ENCODE measurements at regions not wholly inside any gene's neighbourhood (a gene's known extent, or its start where the extent isn't known, plus 50 kb on each side); places are given as distances from the start of the nearest gene placed in this dataset.

GRCh38 chr7:39888171-39888853 is 61.7 kb upstream of the CDK13 start:
- DNase-seq (ENCODE audit: low read depth in 2 of 2): no peak

GRCh38 chr7:39890411-39890810 is 59.6 kb upstream of the CDK13 start:
- DNase-seq (ENCODE audit: low read depth in 2 of 2): no peak

GRCh38 chr7:39891894-39892293 is 58.2 kb upstream of the CDK13 start:
- no peak for DNase-seq (ENCODE audit: low read depth in 2 of 2)

- no peak for DNase-seq (ENCODE audit: low read depth in 2 of 2)
Observed at GRCh38 chr7:39892361-39892760, 57.7 kb upstream of the CDK13 start.

GRCh38 chr7:39894904-39895303 is 55.2 kb upstream of the CDK13 start:
- DNase-seq (ENCODE audit: low read depth in 2 of 2): no peak

- no peak for DNase-seq (ENCODE audit: low read depth in 2 of 2)
Observed at GRCh38 chr7:39896840-39897239, 53.2 kb upstream of the CDK13 start.

- DNase-seq (ENCODE audit: low read depth in 2 of 2): no peak
Observed at GRCh38 chr7:39898867-39899266, 51.2 kb upstream of the CDK13 start.

Measured in stimulated activated CD8-positive, alpha-beta memory T cell treated with anti-CD3 and anti-CD28 coated beads, Interleukin-2, amount 100 ng/mL, for 1 hour (primary cell).